ENCODE measurements at regions not wholly inside any gene's neighbourhood (a gene's known extent, or its start where the extent isn't known, plus 50 kb on each side); places are given as distances from the start of the nearest gene placed in this dataset.

DNA sequence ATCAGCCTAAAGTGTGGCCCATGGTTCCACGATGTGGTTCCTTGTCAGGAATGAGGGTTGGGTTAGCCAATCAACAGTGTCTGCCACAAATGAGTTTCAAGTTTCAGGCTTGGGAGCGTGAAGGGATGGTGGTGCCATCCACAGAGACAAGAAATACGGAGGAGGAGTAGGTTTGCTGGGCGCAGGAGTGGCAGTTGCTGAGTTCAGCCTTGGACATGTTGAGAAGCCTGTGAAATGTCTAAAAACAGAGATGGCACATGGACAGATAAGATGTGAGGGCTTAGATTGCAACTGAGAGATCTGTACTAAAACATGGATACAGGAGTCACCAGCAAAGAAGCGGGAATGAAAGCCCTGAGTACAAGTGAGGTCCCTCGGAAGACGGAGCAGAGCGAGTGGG, 481.0 kb downstream of the BCOR start:
- Histone ChIP-seq H4K91ac (ENCODE audit: insufficient read depth, low read depth, low read length) (no peak overlapping the region), H2AK9ac (replicated peaks; ENCODE audit: low read depth, low read length, poor library complexity) (no peak overlapping the region), H4K5ac (ENCODE audit: low read depth, low read length) (no peak overlapping the region), H3K23ac (ENCODE audit: low read depth, low read length) (no peak overlapping the region), H3K27ac (ENCODE audit: insufficient read depth, low read length) (no peak overlapping the region), H3K27me3 (ENCODE audit: control insufficient read depth, insufficient read depth, low read length) (peaks cover 18% of the 10 kb centered on the region), H3K36me3 (ENCODE audit: control insufficient read depth, insufficient read depth, low read length) (no peaks in the 10 kb centered on the region), H3K14ac (replicated peaks; ENCODE audit: low read depth, low read length) (no peak overlapping the region), H2AFZ (replicated peaks; ENCODE audit: low read length, poor library complexity) (no peak overlapping the region), H2BK20ac (ENCODE audit: low read depth, low read length) (no peak overlapping the region), H2BK5ac (ENCODE audit: low read depth, low read length, poor library complexity, severe bottlenecking) (no peak overlapping the region), H2AK5ac (ENCODE audit: low read depth, low read length) (no peak overlapping the region), H3K18ac (ENCODE audit: low read depth, low read length) (no peak overlapping the region), H4K20me1 (ENCODE audit: insufficient read depth, low read length) (no peaks in the 10 kb centered on the region), H3K4me1 (ENCODE audit: control insufficient read depth, insufficient read depth, low read length) (no peaks in the 10 kb centered on the region), H3K9ac (ENCODE audit: low read depth, low read length) (no peak overlapping the region), H3K4me2 (ENCODE audit: low read depth, low read length) (no peak overlapping the region), H3K4me3 (ENCODE audit: insufficient read depth, low read depth, low read length) (no peak overlapping the region), H3K79me1 (ENCODE audit: low read depth in 1 of 2, low read length in 2 of 2) (no peaks in the 10 kb centered on the region), H2BK120ac (ENCODE audit: low read depth, low read length) (no peak overlapping the region), H3K9me1 (ENCODE audit: insufficient read depth, low read length) (no peaks in the 10 kb centered on the region), H2BK15ac (ENCODE audit: low read depth, low read length) (no peak overlapping the region), H3K9me3 (ENCODE audit: control insufficient read depth, insufficient read depth, low read length) (no peaks in the 10 kb centered on the region; the same call in 1 of the 2 replicates), H4K8ac (ENCODE audit: low read depth in 2 of 2, low read length in 2 of 2) (no peak overlapping the region), H3K56ac (ENCODE audit: extremely low read depth, insufficient read depth, low read length) (no peak overlapping the region), H3K4ac (ENCODE audit: low read depth, low read length) (no peak overlapping the region)
- POLR2A ChIA-PET (ENCODE audit: unreplicated experiment): no interaction called here
- in situ Hi-C loops (cut with MboI; ENCODE audit: low sequenced_read_pairs) (no loop called here), intact Hi-C loops (cut with micrococcal nuclease) (no loop called here), dilution Hi-C loops (cut with HindIII; ENCODE audit: low sequenced_read_pairs, unreplicated experiment) (no loop called here)
- WGBS, 2 experiments (ENCODE audit: extremely low coverage in 2 of 2, insufficient read length in 1 of 2): 73% methylated on average over 7 of the region's 8 CpGs; no CpG with 5 or more reads in 1 of the 2 experiments
- CTCF ChIA-PET: no interaction called here
- TF ChIP-seq MAZ (IDR thresholded peaks at IDR 0.05; ENCODE audit: borderline replicate concordance, low read depth, low read length) (no peak), FOS (IDR thresholded peaks at IDR 0.05; ENCODE audit: low read depth, low read length) (no peak), MAFK (IDR thresholded peaks at IDR 0.05; ENCODE audit: low read depth, low read length) (no peak), MXI1 (IDR thresholded peaks at IDR 0.05; ENCODE audit: borderline replicate concordance, low read depth, low read length) (no peak), SMC3 (IDR thresholded peaks at IDR 0.05; ENCODE audit: low read depth, low read length) (no peak)
- TF ChIP-seq, protein P1, sequence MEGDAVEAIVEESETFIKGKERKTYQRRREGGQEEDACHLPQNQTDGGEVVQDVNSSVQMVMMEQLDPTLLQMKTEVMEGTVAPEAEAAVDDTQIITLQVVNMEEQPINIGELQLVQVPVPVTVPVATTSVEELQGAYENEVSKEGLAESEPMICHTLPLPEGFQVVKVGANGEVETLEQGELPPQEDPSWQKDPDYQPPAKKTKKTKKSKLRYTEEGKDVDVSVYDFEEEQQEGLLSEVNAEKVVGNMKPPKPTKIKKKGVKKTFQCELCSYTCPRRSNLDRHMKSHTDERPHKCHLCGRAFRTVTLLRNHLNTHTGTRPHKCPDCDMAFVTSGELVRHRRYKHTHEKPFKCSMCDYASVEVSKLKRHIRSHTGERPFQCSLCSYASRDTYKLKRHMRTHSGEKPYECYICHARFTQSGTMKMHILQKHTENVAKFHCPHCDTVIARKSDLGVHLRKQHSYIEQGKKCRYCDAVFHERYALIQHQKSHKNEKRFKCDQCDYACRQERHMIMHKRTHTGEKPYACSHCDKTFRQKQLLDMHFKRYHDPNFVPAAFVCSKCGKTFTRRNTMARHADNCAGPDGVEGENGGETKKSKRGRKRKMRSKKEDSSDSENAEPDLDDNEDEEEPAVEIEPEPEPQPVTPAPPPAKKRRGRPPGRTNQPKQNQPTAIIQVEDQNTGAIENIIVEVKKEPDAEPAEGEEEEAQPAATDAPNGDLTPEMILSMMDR (conservative IDR thresholded peaks at IDR 0.05; ENCODE audit: low read depth, low read length): no peak
- TF ChIP-seq, protein P2, sequence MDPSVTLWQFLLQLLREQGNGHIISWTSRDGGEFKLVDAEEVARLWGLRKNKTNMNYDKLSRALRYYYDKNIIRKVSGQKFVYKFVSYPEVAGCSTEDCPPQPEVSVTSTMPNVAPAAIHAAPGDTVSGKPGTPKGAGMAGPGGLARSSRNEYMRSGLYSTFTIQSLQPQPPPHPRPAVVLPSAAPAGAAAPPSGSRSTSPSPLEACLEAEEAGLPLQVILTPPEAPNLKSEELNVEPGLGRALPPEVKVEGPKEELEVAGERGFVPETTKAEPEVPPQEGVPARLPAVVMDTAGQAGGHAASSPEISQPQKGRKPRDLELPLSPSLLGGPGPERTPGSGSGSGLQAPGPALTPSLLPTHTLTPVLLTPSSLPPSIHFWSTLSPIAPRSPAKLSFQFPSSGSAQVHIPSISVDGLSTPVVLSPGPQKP (IDR thresholded peaks at IDR 0.05; ENCODE audit: borderline replicate concordance, low read depth, low read length): no peak
- TF ChIP-seq, protein P3, sequence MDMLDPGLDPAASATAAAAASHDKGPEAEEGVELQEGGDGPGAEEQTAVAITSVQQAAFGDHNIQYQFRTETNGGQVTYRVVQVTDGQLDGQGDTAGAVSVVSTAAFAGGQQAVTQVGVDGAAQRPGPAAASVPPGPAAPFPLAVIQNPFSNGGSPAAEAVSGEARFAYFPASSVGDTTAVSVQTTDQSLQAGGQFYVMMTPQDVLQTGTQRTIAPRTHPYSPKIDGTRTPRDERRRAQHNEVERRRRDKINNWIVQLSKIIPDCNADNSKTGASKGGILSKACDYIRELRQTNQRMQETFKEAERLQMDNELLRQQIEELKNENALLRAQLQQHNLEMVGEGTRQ (IDR thresholded peaks at IDR 0.05; ENCODE audit: low read depth, low read length): no peak
- ATAC-seq (ENCODE audit: low read depth): no peak
- DNase-seq: no peak
- BruUV-seq (replicated peaks): no TSS peak

All from IMR-90 (cell line).